Activated CD8-positive, alpha-beta memory T cell treated with anti-CD3 and anti-CD28 coated beads for 36 hours (primary cell): ENCODE measurements at regions not wholly inside any gene's neighbourhood (a gene's known extent, or its start where the extent isn't known, plus 50 kb on each side); places are given as distances from the start of the nearest gene placed in this dataset.
"Not testable (repeated sequence)": the region's sequence is repeated elsewhere in the genome, so short reads cannot be mapped to it uniquely, and the experiment has no call there.

Experiments
- CTCF ChIA-PET: fragments of 350-600 bp; sonication (Branson Sonifier 250); formaldehyde crosslinking; loops from one replicate; lab custom pipeline; 2021; ENCODE audit warnings: antibody characterized with exemption; lab: Charles Lee
- POLR2A ChIA-PET: fragments of 350-600 bp; sonication (Branson Sonifier 250); formaldehyde crosslinking; loops from one replicate; lab custom pipeline; 2021; ENCODE audit warnings: antibody characterized with exemption; lab: Charles Lee

DNA sequence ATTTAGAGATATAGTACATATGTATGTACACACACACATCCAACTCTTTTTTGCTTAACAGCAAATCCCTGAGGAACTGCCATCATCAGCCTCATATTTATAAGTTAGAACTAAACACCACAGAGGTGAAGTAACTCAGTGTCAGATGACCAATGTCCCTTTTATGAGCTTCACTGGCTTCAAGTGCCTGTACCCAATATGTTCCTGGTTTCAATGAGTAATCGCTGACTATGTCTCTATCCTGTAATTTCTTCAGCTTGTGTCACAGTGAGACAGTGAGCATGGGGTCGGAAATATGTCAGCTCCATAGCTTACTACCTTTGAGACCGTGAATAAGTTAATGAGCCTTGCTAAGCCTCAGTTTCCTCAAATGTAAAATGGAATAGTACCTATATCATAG is 136.2 kb upstream of the RASGEF1B start:
- CTCF ChIA-PET: no interaction called here

DNA sequence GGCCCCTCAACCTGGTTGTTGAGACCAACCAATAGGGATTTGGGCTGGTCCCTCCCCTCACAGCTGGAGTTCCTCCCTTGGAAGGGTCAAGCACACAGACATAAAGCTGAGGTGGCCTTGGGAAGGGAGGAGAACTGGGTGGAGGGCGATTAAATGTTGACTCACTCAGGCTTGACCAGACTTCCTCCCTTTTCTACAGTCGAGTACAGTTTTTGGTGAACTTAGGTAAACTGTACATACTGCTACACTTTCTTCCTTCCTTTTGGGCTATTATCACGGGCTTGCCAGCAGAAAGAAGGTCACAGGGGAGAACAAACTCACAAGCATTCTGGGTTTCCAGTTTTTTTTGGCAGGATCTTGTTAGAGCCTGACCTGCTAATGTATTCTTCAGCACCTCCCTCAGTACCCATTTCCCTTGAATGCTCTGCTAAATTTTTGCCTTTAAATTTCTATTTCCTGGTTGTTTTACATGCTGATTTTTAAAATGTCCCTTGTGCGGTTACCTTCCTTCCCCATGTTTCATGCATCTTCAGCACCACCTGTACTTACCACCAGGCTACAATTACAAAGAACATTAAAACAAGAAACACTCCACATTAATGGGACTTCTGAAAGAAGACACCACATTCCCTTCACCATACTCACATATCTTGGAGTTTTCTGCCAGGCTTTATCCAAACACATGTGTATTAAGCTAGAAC is 135.2 kb upstream of the RASGEF1B start:
- ChIA-PET POLR2A (no interaction called here), CTCF (no interaction called here)

More for the DNA sequence above, 136.2 kb upstream of the RASGEF1B start:
- POLR2A ChIA-PET: no interaction called here

- CTCF ChIA-PET: no interaction called here
- POLR2A ChIA-PET: no interaction called here
Observed at GRCh38 chr4:81606166-81606565, 134.5 kb upstream of the RASGEF1B start.

GRCh38 chr4:81605271-81605670 is 133.6 kb upstream of the RASGEF1B start:
- CTCF ChIA-PET: no interaction called here
- POLR2A ChIA-PET: no interaction called here

DNA sequence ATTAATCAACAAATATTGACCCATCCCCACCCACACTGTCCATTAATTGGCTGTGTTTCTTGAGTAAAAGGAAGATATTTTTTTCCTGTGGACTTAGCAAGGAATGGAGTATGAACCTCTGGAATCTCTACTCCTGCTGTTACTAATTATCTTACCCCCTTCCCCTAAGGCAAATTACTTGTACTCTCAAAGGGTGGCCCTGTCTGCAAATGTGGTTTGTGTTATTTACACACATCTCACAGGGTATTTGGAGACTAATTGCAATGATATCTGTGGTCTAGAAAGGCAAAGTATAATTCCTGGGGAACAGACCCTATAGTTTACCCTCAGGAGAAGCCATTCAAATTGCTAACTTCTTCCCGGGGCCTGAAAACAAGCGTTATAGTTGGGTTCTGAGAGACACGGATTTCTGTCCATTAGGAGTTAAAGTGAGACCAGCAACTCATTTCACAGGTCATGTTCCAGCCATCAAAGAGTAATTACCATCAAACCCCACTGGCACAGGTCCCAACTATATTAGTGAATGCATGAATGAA is 133.0 kb upstream of the RASGEF1B start:
- ChIA-PET CTCF (no interaction called here), POLR2A (no interaction called here)

GRCh38 chr4:81602854-81603253 is 131.1 kb upstream of the RASGEF1B start:
- POLR2A ChIA-PET: no interaction called here
- CTCF ChIA-PET: no interaction called here

DNA sequence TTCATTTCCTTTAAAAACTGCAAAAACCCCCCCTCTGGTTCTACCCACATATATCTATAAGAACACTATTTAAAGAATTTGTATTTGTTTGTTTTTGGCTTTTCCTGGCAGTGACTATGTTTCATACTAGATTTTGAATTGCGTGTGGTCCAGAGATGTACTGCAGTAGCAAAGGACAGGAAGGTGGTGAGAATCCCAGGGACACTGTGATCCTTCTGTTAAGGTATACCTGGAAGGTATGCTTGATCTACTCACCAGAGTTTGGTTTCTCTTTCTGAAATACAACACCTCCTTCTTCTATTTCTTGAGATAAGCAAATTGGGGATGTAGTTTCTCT is 129.6 kb upstream of the RASGEF1B start:
- CTCF ChIA-PET: no interaction called here
- POLR2A ChIA-PET: no interaction called here

- POLR2A ChIA-PET: no interaction called here
- CTCF ChIA-PET: no interaction called here
Observed at GRCh38 chr4:81600520-81601357, 129.0 kb upstream of the RASGEF1B start.

DNA sequence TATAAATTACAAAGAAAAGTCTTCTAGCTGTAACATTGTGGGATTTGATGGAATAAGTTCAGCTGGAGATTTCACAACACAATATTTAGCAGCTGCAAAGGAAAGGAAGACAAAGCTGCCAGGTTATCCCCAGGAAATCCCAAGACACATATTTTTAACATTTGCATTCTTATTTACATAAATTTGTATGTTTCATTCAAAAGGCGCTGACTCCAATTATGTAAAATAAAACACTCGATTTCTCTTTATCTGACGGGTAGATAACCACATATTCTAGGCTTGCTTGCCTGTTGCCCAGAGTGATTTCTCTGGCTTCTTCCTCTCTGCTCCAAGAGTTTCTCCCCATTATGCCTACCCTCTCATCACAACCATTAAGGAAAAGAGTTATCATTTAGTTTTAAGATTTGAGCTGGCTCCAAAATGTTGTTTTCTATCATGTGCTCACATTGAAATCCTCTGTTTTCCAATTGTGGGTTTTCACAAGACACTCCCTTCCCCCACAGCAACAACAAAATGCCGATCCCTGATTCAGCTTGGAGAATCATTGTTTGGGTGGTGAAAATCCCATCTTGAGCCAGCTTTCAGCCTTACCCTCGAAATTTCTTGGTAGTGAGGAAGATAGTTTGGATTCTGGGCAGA is 128.2 kb upstream of the RASGEF1B start:
- ChIA-PET CTCF (no interaction called here), POLR2A (no interaction called here)

DNA sequence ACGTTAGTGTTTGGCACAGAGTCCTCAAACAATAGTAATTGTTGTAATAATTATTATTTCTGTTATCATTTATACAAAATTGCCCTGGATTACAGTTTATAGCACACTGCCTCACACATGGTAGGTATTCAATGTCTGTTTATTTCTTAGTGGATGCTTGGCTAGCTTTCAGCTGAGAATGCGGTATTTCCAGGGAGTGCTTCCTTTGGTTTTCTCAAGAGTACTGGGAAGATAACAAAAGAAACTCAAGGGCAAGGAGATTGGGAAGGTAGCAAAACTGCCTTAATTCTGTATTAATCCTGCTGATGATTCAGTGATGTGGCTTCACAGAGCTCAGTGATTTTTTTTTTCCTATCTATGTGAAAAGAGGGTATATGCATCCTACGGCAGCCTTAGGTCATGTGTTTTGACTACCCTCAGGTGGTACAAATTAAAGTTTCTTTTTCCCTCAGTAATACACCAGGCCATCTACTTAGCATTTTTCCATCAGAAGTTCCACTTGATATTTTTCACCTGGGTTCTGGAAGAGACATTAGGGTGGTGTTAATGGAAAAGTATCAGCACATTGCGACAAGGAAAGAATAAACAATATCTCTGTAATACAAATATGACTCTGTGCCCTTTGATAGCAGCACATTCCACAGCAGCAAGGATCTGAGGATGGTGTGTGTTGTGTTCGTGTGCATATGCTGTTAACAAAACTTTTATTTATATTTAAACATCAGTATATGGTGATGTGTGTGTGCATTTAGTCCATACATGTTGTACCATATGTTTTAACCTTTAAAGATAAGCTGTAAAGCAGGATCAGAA is 124.3 kb upstream of the RASGEF1B start:
- ChIA-PET CTCF (no interaction called here), POLR2A (no interaction called here)

DNA sequence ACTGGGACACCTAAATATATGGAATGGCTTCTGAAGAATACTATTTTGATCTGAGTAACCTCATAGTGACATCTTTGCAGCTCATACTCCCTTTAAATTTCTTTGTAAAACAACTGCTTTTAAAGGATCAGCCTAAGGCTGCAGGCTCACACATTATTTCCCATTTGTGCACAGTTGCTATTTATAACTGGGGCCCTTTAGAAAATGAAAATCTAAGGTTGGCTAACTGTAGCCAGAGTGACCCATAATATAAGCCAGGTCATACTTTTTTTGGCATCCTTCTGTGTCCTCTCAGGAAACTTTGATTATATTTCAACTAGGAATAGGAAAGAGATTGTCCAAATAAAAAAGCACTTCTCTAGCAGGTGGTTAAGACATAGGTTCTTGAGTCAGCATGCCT is 123.6 kb upstream of the RASGEF1B start:
- ChIA-PET CTCF (no interaction called here), POLR2A (no interaction called here)

DNA sequence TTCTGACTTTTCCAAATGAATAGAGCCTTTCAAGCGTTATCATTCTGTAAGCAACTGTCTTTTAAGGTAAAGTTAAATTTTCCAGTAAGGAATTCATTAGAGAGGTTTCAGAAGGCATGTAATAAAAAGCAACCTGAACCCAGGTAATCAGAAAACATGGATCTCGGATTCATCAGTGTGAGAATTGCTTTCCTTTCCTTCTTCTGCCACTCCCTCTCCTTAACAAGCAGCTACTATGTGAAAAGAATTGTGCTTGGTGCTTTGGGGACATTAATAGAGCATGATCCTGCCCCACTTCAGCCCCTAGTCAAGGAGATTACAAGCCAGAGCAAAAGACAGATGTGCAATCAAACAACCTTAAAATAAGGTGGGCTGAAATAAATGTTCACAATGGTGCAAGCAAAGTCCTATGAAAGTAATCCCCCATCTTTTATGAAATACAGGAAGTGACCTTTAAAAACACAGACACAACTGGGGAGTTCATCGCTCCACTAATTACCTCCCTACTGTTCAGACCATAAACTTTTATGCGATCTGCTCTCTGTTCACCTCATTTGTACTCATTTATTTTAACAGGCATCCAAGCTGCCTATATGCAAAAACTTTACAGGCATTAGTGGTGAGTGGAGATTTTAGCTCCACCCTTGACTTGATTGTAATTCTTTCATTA is 122.9 kb upstream of the RASGEF1B start:
- ChIA-PET CTCF (no interaction called here), POLR2A (no interaction called here)

DNA sequence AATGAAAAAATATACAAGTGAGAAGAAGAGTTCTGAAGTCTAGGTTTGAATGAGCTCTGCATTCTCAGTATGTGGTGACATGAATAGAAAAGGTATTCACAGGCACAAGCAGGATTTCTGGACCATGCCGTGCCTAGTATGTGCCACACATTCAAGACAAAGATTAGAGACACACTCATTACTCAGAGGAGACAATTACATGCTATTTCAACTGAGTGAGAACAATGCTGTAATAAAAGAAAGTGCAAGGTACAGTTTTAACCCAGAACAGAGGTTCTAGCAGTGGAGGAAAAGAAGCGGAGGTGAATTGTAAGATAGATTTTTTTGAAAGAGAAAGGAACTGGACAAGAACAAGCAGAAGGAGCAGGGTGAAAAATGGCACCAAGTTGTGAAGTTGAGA is 121.0 kb upstream of the RASGEF1B start:
- POLR2A ChIA-PET: no interaction called here
- CTCF ChIA-PET: no interaction called here

DNA sequence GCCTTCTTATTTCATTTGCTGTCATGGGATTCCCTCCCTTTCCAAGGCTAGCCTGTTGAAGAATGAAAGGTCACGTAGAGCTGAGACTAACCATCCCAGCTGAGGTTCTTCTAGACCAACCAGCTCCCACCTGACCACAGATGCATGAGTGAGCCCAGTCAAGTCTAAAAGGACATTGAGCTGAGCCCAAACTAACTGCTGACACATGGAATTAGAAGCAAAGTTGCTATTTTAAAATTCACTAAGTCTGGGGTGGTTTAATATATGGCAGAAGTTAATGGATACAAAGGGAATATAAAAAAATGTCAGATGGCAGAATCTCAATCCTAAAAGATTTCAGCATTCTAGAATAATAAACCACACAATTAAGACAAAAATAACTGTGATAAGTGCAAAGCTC is 118.9 kb upstream of the RASGEF1B start:
- ChIA-PET CTCF (no interaction called here), POLR2A (no interaction called here)

GRCh38 chr4:81589262-81589661 is 117.6 kb upstream of the RASGEF1B start:
- POLR2A ChIA-PET: no interaction called here
- CTCF ChIA-PET: no interaction called here

DNA sequence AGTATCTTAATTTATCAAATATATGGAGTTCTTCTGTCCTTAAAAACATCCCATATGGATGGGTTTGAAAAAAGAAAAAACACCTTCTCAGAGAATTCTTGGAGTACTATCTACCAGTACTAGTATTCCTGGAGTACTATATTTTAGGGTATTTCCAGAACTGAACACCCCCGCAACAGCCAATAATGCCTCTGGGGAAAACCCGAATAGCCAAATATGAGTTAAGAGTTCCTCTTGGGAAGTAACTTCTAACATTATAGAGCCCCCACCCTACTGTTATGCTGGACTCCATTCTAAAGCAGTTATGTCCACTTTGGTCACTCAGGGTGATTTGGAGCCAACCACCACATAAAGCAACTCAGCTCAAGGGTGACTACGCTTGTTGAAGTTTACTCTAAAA is 115.0 kb upstream of the RASGEF1B start:
- ChIA-PET POLR2A (no interaction called here), CTCF (interaction anchor here (0.7 to 1.1 kb wide), 2 partner anchors 62 to 78 kb away, joined by 3 read pairs; no protein-coding TSS in a partner anchor)

DNA sequence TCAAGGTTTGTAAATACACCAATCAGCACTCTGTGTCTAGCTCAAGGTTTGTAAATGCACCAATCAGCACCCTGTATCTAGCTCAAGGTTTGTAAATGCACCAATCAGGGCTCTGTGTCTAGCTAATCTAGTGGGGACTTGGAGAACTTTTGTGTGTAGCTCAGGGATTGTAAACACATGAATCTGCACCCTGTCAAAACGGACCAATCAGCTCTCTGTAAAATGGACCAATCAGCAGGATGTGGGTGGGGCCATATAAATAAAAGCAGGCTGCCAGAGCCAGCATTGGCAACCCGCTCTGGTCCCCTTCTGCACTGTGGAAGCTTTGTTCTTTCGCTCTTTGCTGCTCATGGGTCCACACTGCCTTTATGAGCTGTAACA is 109.3 kb upstream of the RASGEF1B start:
- CTCF ChIA-PET, POLR2A ChIA-PET: not testable (repeated sequence)

DNA sequence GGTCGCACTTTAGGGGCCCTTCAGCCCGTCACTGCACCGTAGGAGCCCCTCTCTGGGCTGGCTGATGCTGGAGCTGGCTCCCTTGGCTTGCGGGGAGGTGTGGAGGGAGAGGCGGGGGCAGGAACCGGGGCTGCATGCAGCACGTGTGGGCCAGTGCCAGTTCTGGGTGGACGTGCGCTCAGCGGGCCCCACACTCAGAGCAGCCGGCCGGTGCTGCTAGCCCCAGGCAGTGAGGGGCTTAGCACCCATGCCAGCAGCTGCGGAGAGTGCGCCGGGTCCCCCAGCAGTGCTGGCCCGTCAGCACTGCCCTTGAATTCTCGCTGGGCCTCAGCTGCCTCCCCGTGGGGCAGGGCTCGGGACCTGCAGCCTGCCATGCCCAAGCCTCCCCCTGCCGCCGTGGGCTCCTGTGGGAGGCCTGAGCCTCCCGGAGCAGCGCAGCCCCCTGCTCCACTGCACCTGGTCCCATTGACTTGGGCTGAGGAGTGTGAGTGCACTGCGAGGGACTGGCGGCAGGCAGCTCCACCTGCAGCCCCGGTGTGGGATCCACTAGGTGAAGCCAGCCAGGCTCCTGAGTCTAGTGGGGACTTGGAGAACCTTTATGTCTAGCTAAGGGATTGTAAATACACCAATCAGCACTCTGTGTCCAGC is 108.8 kb upstream of the RASGEF1B start:
- CTCF ChIA-PET: no interaction called here
- POLR2A ChIA-PET: no interaction called here

GRCh38 chr4:81577392-81577791 is 105.7 kb upstream of the RASGEF1B start:
- ChIA-PET POLR2A (no interaction called here), CTCF (no interaction called here)
